A673 (cell line): ENCODE measurements at regions not wholly inside any gene's neighbourhood (a gene's known extent, or its start where the extent isn't known, plus 50 kb on each side); places are given as distances from the start of the nearest gene placed in this dataset.

Source experiments
- EZH2 ChIP-seq: fragments of 200-600 bp; sonication (generic); IDR thresholded peaks from 2 replicates; pipeline ENCODE4 v1.6.1; 2017; ENCODE audit warnings: borderline replicate concordance, low read depth, mild to moderate bottlenecking, mixed read lengths, antibody characterized with exemption, low read length; ENCODE audit not compliant: poor library complexity, severe bottlenecking
- TF ChIP-seq, protein P1 (sequence below): fragments of 300-800, 200-600 bp; sonication (generic); conservative IDR thresholded peaks from 2 replicates; pipeline ENCODE4 v1.5.1; 2017; ENCODE audit warnings: low read depth, mild to moderate bottlenecking, antibody characterized with exemption, low read length, moderate library complexity, mixed read lengths

GRCh38 chr1:219000005-219000404 lies 173.7 kb upstream of the LYPLAL1 start:
- TF ChIP-seq, protein P1, sequence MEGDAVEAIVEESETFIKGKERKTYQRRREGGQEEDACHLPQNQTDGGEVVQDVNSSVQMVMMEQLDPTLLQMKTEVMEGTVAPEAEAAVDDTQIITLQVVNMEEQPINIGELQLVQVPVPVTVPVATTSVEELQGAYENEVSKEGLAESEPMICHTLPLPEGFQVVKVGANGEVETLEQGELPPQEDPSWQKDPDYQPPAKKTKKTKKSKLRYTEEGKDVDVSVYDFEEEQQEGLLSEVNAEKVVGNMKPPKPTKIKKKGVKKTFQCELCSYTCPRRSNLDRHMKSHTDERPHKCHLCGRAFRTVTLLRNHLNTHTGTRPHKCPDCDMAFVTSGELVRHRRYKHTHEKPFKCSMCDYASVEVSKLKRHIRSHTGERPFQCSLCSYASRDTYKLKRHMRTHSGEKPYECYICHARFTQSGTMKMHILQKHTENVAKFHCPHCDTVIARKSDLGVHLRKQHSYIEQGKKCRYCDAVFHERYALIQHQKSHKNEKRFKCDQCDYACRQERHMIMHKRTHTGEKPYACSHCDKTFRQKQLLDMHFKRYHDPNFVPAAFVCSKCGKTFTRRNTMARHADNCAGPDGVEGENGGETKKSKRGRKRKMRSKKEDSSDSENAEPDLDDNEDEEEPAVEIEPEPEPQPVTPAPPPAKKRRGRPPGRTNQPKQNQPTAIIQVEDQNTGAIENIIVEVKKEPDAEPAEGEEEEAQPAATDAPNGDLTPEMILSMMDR: no peak
- TF ChIP-seq EZH2: no peak
